ENCODE measurements at regions not wholly inside any gene's neighbourhood (a gene's known extent, or its start where the extent isn't known, plus 50 kb on each side); places are given as distances from the start of the nearest gene placed in this dataset.

DNA sequence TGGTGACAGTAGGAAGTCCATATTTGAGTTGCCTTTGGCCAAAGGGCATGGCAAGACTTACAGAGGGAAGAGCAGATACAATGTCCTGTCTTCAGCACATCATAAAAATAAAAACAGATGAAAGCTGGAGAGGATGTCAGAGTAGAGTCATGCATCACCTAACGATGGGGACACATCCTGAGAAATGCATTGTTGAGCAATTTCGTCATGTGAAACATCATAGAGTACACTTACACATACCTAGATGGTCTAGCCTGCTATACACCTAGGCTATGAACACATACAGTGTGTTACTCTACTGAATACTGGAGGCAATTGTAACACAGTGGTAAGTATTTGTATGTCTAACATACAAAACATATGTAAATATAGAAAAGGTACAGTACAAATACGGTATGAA is 75.6 kb downstream of the VEGFA start:
- Histone ChIP-seq H3K27me3 (ENCODE audit: control insufficient read depth in 2 of 2, insufficient read depth in 2 of 2, low read length in 2 of 2) (no peaks in the 10 kb centered on the region), H3K4me3 (no peak overlapping the region), H2AFZ (ENCODE audit: low read depth, low read length) (no peak overlapping the region), H3K27ac (ENCODE audit: extremely low read depth, low read depth, low read length) (no peak overlapping the region), H3K36me3 (ENCODE audit: control insufficient read depth, insufficient read depth, low read length) (no peaks in the 10 kb centered on the region), H4K20me1 (replicated peaks; ENCODE audit: control insufficient read depth, insufficient read depth, low read length) (no peaks in the 10 kb centered on the region), H3K9ac (ENCODE audit: insufficient read depth in 1 of 2, low read depth in 2 of 2, low read length in 2 of 2) (no peak overlapping the region), H3K9me1 (ENCODE audit: control insufficient read depth, insufficient read depth, low read length) (no peaks in the 10 kb centered on the region), H3K4me2 (ENCODE audit: insufficient read depth, low read length) (no peak overlapping the region), H3K79me2 (ENCODE audit: control insufficient read depth, insufficient read depth, low read length) (no peaks in the 10 kb centered on the region), H3K9me3 (replicated peaks; ENCODE audit: control insufficient read depth, insufficient read depth, low read depth, low read length) (no peaks in the 10 kb centered on the region), H3K4me1 (replicated peaks in 1 of 2; ENCODE audit: control insufficient read depth in 2 of 2, insufficient read depth in 2 of 2, low read length in 2 of 2) (peaks cover 9 to 13% of the 10 kb centered on the region in 2 experiments)
- in situ Hi-C loops (cut with MboI): no loop called here
- no peak for TF ChIP-seq CEBPG (CRISPR knock-in tag; IDR thresholded peaks at IDR 0.05)
- peak in 1 of 2 experiments; percentile 33; a peak in 1 of 4 replicates for TF ChIP-seq CEBPG (tag; conservative IDR thresholded peaks at IDR 0.05 in 1 of 2, IDR thresholded peaks at IDR 0.05 in 1 of 2)
- TF ChIP-seq CEBPB (tag; IDR thresholded peaks at IDR 0.05): peak; percentile 45; the same call in 1 of the 2 replicates
- no peak for TF ChIP-seq ZNF23 (CRISPR knock-in tag; IDR thresholded peaks at IDR 0.05)
- no peak for TF ChIP-seq TAF15 (IDR thresholded peaks at IDR 0.05; ENCODE audit: low read depth, low read length)
- POLR2A ChIA-PET: interaction anchor here (0.8 to 2.2 kb wide), 4 partner anchors 9 to 194 kb away, joined by 3 to 12 read pairs (median 4); no protein-coding TSS in a partner anchor
- BruUV-seq (replicated peaks): no TSS peak
- ATAC-seq: no peak
- intact Hi-C loops (cut with micrococcal nuclease): no loop called here
- FAIRE-seq: no peak
- DNase-seq (ENCODE audit: extremely low read depth in 1 of 4, low spot score in 3 of 4): no peak
- 15% methylated on average over 3 of the region's 3 CpGs for WGBS (ENCODE audit: insufficient coverage, low coverage, missing lambda C conversion rate)
- CTCF ChIA-PET (ENCODE audit: low intra/inter-chr PET ratio): no interaction called here

DNA sequence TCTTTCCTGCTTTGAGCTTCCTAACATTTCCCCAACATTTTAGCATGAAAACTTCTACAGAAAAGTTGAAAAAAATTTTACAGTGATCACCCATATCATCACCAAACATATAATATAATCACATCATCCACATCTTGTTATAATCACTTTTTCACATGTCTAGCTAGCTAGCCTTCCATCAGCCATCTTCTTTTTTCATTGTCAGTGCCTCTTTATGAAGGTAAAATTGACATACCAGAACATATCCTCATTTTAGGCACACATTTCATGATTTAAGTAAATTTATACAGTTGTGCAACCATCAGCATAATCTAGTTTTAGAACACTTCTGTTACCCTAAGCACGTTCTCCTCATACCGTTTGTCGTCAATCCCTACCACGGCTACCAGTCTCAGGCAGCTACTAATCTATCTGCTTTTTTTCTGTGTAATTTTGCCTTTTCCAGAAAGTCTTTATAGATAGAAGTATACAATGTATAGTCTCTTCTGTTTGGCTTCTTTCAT is 73.7 kb downstream of the VEGFA start:
- H3K9ac ChIP-seq (ENCODE audit: insufficient read depth in 1 of 2, low read depth in 2 of 2, low read length in 2 of 2): peak overlapping the region in 1 of 2 experiments; percentile 25; a peak in 2 of 4 replicates
- ChIA-PET POLR2A (interaction anchor here (0.7 to 0.8 kb wide), 2 partner anchors 57 to 178 kb away, joined by 3 to 4 read pairs; no protein-coding TSS in a partner anchor), CTCF (ENCODE audit: low intra/inter-chr PET ratio) (no interaction called here)
- BruUV-seq (replicated peaks): no TSS peak
- H3K27ac ChIP-seq (ENCODE audit: extremely low read depth, low read depth, low read length): peak overlapping the region; percentile 59
- H2AFZ ChIP-seq (ENCODE audit: low read depth, low read length): peak overlapping the region; percentile 49
- no peaks in the 10 kb centered on the region for H3K27me3 ChIP-seq (ENCODE audit: control insufficient read depth in 2 of 2, insufficient read depth in 2 of 2, low read length in 2 of 2)
- 77% methylated on average over 4 of the region's 4 CpGs for WGBS (ENCODE audit: insufficient coverage, low coverage, missing lambda C conversion rate)
- H3K36me3 ChIP-seq (ENCODE audit: control insufficient read depth, insufficient read depth, low read length): no peaks in the 10 kb centered on the region
- no peaks in the 10 kb centered on the region for H4K20me1 ChIP-seq (replicated peaks; ENCODE audit: control insufficient read depth, insufficient read depth, low read length)
- H3K9me1 ChIP-seq (ENCODE audit: control insufficient read depth, insufficient read depth, low read length): no peaks in the 10 kb centered on the region
- no peaks in the 10 kb centered on the region for H3K9me3 ChIP-seq (replicated peaks; ENCODE audit: control insufficient read depth, insufficient read depth, low read depth, low read length)
- H3K4me3 ChIP-seq: no peak overlapping the region
- H3K4me2 ChIP-seq (ENCODE audit: insufficient read depth, low read length): peak overlapping the region; percentile 71
- in situ Hi-C loops (cut with MboI) (no loop called here), intact Hi-C loops (cut with micrococcal nuclease) (loop anchor here (2.0 to 5.0 kb wide), 2 partner anchors 104 to 119 kb away; no protein-coding TSS in a partner anchor)
- FAIRE-seq: no peak
- no peak for ATAC-seq
- H3K4me1 ChIP-seq (replicated peaks in 1 of 2; ENCODE audit: control insufficient read depth in 2 of 2, insufficient read depth in 2 of 2, low read length in 2 of 2): peaks cover 13 to 20% of the 10 kb centered on the region in 2 experiments
- DNase-seq (ENCODE audit: extremely low read depth in 1 of 4, low spot score in 3 of 4): no peak
- no peaks in the 10 kb centered on the region for H3K79me2 ChIP-seq (ENCODE audit: control insufficient read depth, insufficient read depth, low read length)
- TF ChIP-seq CREB1 (IDR thresholded peaks at IDR 0.05): 0 out of 2 replicates have a peak, but pooled peaks have one; percentile 5
- TF ChIP-seq CREB1 (CRISPR knock-in tag; IDR thresholded peaks at IDR 0.05): no peak
- TF ChIP-seq ARHGAP35 (IDR thresholded peaks at IDR 0.05; ENCODE audit: partially characterized antibody): no peak
- no peak for TF ChIP-seq TAF7 (tag; IDR thresholded peaks at IDR 0.05)
- no peak for TF ChIP-seq U2AF2 (optimal IDR thresholded peaks at IDR 0.05; ENCODE audit: low read depth, low read length)
- TF ChIP-seq ATF7 (IDR thresholded peaks at IDR 0.05): 0 out of 2 replicates have a peak, but pooled peaks have one; percentile 2
- no peak for TF ChIP-seq ZSCAN29 (IDR thresholded peaks at IDR 0.05)
- TF ChIP-seq, protein P1, sequence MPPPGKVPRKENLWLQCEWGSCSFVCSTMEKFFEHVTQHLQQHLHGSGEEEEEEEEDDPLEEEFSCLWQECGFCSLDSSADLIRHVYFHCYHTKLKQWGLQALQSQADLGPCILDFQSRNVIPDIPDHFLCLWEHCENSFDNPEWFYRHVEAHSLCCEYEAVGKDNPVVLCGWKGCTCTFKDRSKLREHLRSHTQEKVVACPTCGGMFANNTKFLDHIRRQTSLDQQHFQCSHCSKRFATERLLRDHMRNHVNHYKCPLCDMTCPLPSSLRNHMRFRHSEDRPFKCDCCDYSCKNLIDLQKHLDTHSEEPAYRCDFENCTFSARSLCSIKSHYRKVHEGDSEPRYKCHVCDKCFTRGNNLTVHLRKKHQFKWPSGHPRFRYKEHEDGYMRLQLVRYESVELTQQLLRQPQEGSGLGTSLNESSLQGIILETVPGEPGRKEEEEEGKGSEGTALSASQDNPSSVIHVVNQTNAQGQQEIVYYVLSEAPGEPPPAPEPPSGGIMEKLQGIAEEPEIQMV (tag; conservative IDR thresholded peaks at IDR 0.05; ENCODE audit: low read depth): peak; percentile 67; the same call in 1 of the 2 replicates
- no peak for TF ChIP-seq POU5F1 (IDR thresholded peaks at IDR 0.05; ENCODE audit: borderline replicate concordance, low read depth, low read length, partially characterized antibody)
- no peak for TF ChIP-seq ZNF134 (CRISPR knock-in tag; conservative IDR thresholded peaks at IDR 0.05)

Data from K562 (cell line).